GM12872 (cell line): ENCODE measurements at regions not wholly inside any gene's neighbourhood (a gene's known extent, or its start where the extent isn't known, plus 50 kb on each side); places are given as distances from the start of the nearest gene placed in this dataset.

Experiments
- CTCF ChIP-seq: IDR thresholded peaks from 3 replicates; pipeline ENCODE4 v1.5.1; 2011; ENCODE audit warnings: low read depth, mild to moderate bottlenecking, low read length, moderate library complexity; ENCODE audit not compliant: insufficient read depth

DNA sequence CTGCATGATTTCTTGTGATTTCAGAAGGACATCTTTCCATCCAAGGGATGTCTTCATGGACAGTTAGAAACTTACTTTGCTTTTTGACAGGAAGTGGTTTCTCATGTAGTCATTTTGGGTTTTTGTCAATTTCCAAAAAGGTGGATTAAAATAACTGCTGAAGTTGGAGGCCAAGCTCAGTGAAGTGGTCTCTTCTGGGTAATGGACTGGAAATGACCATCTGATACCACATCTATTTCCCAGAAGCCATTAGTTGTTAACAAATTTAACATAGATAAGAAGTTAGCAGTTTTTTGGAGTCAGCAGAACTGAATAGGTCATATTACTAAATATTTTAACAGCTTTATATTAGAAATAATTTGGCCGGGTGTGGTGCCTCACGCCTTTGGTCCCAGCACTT is 86.2 kb upstream of the MYO10 start:
- TF ChIP-seq CTCF, result no peak

DNA sequence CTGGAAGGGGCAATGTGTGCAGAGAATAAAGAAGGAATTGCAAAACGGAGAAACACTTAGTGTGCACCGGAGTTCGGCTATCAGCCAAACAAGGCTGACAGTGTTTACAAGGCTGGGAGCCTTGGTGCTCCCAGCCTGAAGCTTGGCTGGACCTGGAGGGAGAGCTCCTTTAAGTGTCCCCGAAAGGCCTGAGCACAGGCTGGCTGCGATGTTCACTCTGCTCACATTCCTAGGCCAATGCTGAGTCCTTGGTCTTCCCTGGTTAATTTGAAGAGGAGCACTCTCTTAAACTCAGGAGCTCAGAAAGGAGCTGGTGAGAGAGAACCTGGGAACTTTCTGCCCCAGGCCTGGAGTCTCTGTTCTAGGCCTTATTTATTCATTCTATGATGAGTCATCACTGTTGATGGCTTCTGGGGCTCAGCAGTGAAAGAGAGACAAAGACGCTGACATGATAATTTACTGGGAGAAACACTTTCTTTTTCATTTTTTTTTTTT is 88.6 kb upstream of the MYO10 start:
- no peak for TF ChIP-seq CTCF

- no peak for TF ChIP-seq CTCF
These were observed 101.7 kb upstream of the MYO10 start for GRCh38 chr5:17037751-17038150.

DNA sequence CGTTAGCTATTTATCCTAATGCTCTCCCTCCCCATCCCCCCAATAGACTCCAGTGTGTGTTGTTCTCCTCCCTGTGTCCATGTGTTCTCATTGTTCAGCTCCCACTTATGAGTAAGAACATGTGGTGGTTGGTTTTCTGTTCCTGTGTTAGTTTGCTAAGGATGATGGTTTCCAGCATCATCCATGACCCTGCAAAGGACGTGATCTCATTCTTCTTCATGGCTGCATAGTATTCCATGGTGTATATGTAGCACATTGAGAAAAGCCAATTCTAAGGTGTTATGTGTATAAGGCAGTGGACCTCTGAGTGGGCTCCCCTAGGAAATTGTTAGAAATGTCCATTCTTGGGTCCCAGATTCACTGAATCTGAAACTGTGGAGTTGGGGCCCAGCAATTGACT is 103.1 kb upstream of the MYO10 start:
- TF ChIP-seq CTCF, result no peak

GRCh38 chr5:17042041-17042440 is 106.0 kb upstream of the MYO10 start:
- no peak for TF ChIP-seq CTCF

GRCh38 chr5:17046320-17046719 is 110.2 kb upstream of the MYO10 start:
- TF ChIP-seq CTCF, result no peak

GRCh38 chr5:17050236-17050635 is 114.1 kb upstream of the MYO10 start:
- TF ChIP-seq CTCF, result no peak

DNA sequence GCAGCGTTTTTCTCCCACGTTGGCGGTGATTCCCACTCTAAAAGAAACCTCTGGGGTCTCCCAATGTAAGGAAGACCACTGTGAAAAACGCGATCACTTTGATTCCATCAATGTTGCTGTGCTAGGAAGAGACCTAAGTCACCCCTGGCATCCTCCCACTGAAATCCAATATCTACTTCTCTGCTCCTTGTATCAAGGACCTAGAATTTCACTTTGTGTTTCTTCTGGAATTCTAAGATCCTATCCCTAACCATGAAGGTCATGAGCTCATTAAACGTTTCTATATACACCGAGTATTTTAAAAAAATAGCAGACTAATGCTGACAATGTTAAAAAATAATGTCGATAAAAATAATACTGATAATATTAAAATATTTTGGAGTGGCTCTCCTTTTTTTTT is 118.8 kb upstream of the MYO10 start:
- no peak for TF ChIP-seq CTCF
